ENCODE measurements at regions not wholly inside any gene's neighbourhood (a gene's known extent, or its start where the extent isn't known, plus 50 kb on each side); places are given as distances from the start of the nearest gene placed in this dataset.

DNA sequence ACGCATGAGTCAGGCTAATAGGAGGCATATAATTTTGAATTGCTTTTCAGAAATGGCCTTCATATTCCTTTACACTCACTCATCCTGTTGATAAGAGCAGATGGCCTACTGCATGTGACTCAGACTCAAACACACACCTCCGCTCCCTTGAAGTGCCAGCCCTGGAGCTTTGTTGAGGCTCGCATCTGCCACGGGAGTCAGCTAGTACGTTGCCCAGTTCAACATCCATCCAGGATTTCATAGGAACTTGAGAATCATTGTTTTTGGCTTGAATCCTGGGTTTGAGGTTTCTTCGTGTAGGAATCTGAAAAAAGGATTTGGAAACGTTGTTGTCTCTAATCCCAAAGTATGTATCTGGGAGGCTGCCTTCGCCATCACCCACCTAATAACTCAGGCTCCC is 87.4 kb upstream of the JAG1 start:
- H3K9me2 ChIP-seq (replicated peaks; ENCODE audit: insufficient read depth, low read length), result no peaks in the 10 kb centered on the region
- H3K4me2 ChIP-seq (ENCODE audit: low read depth, low read length, poor library complexity, severe bottlenecking), result no peak overlapping the region
- no peaks in the 10 kb centered on the region for H3K36me3 ChIP-seq (ENCODE audit: insufficient read depth, low read length)
- no peaks in the 10 kb centered on the region for H4K20me1 ChIP-seq (ENCODE audit: insufficient read depth, low read depth, low read length)
- no peak overlapping the region for H3K27ac ChIP-seq (ENCODE audit: low read length)
- no peaks in the 10 kb centered on the region for H3K4me1 ChIP-seq (ENCODE audit: low read length)
- H3K79me2 ChIP-seq (ENCODE audit: low read length), result no peaks in the 10 kb centered on the region
- no peak for DNase-seq
- H3K27me3 ChIP-seq (ENCODE audit: low read length), result no peaks in the 10 kb centered on the region
- no peak overlapping the region for H3K9ac ChIP-seq (ENCODE audit: low read length)
- no peak overlapping the region for H3K4me3 ChIP-seq (ENCODE audit: low read length)
- H3K9me3 ChIP-seq (ENCODE audit: low read length), result no peaks in the 10 kb centered on the region
- no peak overlapping the region for H2AFZ ChIP-seq (ENCODE audit: low read length)

- no peaks in the 10 kb centered on the region for H4K20me1 ChIP-seq (ENCODE audit: insufficient read depth, low read depth, low read length)
- no peaks in the 10 kb centered on the region for H3K9me3 ChIP-seq (ENCODE audit: low read length)
- no peaks in the 10 kb centered on the region for H3K9me2 ChIP-seq (replicated peaks; ENCODE audit: insufficient read depth, low read length)
- H3K79me2 ChIP-seq (ENCODE audit: low read length), result no peaks in the 10 kb centered on the region
- no peak for DNase-seq
- H3K4me2 ChIP-seq (ENCODE audit: low read depth, low read length, poor library complexity, severe bottlenecking), result no peak overlapping the region
- H3K4me1 ChIP-seq (ENCODE audit: low read length), result no peaks in the 10 kb centered on the region
- H3K36me3 ChIP-seq (ENCODE audit: insufficient read depth, low read length), result no peaks in the 10 kb centered on the region
- no peaks in the 10 kb centered on the region for H3K27me3 ChIP-seq (ENCODE audit: low read length)
- H3K9ac ChIP-seq (ENCODE audit: low read length), result no peak overlapping the region
- no peak overlapping the region for H3K27ac ChIP-seq (ENCODE audit: low read length)
- H3K4me3 ChIP-seq (ENCODE audit: low read length), result no peak overlapping the region
- H2AFZ ChIP-seq (ENCODE audit: low read length), result no peak overlapping the region
These were observed 88.0 kb upstream of the JAG1 start for GRCh38 chr20:10761786-10762185.

DNA sequence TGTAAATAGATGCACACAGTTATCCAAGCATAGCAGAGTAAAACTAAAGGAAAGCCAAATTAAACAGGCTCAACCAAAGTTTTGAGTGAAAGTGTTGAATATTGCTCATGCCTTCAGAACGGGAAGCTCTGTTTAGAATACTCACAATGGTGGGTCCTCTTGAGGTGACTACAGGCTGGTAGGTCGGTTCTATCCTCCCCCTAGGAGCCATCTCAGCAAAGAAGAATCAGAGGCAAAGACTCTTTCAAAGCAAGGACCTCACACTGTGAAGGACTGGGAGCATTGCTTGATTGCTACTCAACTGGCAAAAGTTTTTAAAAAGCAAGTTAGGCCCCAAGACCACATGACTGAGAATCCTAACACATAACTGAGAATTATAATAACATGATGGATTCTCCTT is 88.4 kb upstream of the JAG1 start:
- Histone ChIP-seq H3K4me2 (ENCODE audit: low read depth, low read length, poor library complexity, severe bottlenecking) (no peak overlapping the region), H3K79me2 (ENCODE audit: low read length) (no peaks in the 10 kb centered on the region), H3K9ac (ENCODE audit: low read length) (no peak overlapping the region), H3K36me3 (ENCODE audit: insufficient read depth, low read length) (no peaks in the 10 kb centered on the region), H3K9me3 (ENCODE audit: low read length) (no peaks in the 10 kb centered on the region), H3K27me3 (ENCODE audit: low read length) (no peaks in the 10 kb centered on the region), H4K20me1 (ENCODE audit: insufficient read depth, low read depth, low read length) (no peaks in the 10 kb centered on the region), H3K9me2 (replicated peaks; ENCODE audit: insufficient read depth, low read length) (no peaks in the 10 kb centered on the region), H3K4me1 (ENCODE audit: low read length) (no peaks in the 10 kb centered on the region), H2AFZ (ENCODE audit: low read length) (no peak overlapping the region), H3K27ac (ENCODE audit: low read length) (no peak overlapping the region), H3K4me3 (ENCODE audit: low read length) (no peak overlapping the region)
- no peak for DNase-seq

DNA sequence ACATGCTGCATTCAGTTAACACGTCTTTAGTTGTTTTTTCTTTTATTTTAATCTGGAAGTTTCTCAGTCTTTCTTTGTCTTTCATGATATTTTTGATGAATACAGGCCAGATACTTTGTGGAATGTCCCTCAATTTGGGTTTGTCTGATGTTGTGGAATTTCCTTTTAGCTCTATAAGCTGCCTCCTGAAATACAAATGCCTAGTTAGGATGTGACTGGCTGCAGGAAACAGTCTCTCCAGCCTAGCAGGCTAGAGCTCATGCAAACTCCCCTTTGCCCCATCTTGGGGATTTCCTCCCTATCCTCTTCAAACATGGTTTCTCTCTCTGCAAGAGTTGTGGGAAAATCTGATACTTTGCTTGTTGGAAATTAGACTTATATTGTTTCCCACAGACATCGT is 89.3 kb upstream of the JAG1 start:
- H3K4me2 ChIP-seq (ENCODE audit: low read depth, low read length, poor library complexity, severe bottlenecking), result no peak overlapping the region
- no peak overlapping the region for H3K27ac ChIP-seq (ENCODE audit: low read length)
- DNase-seq, result no peak
- H3K27me3 ChIP-seq (ENCODE audit: low read length), result no peaks in the 10 kb centered on the region
- H2AFZ ChIP-seq (ENCODE audit: low read length), result no peak overlapping the region
- H3K79me2 ChIP-seq (ENCODE audit: low read length), result no peaks in the 10 kb centered on the region
- H3K9me2 ChIP-seq (replicated peaks; ENCODE audit: insufficient read depth, low read length), result no peaks in the 10 kb centered on the region
- H3K36me3 ChIP-seq (ENCODE audit: insufficient read depth, low read length), result no peaks in the 10 kb centered on the region
- H3K9ac ChIP-seq (ENCODE audit: low read length), result no peak overlapping the region
- no peak overlapping the region for H3K4me3 ChIP-seq (ENCODE audit: low read length)
- no peaks in the 10 kb centered on the region for H4K20me1 ChIP-seq (ENCODE audit: insufficient read depth, low read depth, low read length)
- no peaks in the 10 kb centered on the region for H3K9me3 ChIP-seq (ENCODE audit: low read length)
- no peaks in the 10 kb centered on the region for H3K4me1 ChIP-seq (ENCODE audit: low read length)

DNA sequence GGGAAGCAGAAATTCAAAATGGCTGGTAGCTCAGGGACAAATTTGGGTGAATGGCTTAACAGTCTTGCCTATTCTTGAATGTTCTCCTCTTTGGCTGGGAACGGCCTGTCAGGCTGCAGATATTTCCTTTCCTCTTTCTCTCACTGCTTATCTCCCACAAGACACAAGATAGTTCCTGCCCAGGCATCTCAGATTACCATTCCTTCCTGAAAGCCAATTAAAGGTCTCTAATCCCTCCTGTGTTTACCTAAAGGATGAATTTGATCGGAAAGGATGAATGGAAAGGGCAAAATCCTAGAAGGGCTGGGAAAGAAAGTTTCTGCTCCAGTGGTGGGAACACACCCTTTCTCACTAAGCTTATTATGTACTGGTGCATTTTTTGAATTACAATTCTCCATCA is 95.9 kb upstream of the JAG1 start:
- Histone ChIP-seq H3K27me3 (ENCODE audit: low read length) (no peaks in the 10 kb centered on the region), H3K4me2 (ENCODE audit: low read depth, low read length, poor library complexity, severe bottlenecking) (no peak overlapping the region), H3K9me3 (ENCODE audit: low read length) (no peaks in the 10 kb centered on the region), H3K9me2 (replicated peaks; ENCODE audit: insufficient read depth, low read length) (no peaks in the 10 kb centered on the region), H3K4me3 (ENCODE audit: low read length) (no peak overlapping the region), H4K20me1 (ENCODE audit: insufficient read depth, low read depth, low read length) (no peaks in the 10 kb centered on the region), H3K27ac (ENCODE audit: low read length) (no peak overlapping the region), H3K4me1 (ENCODE audit: low read length) (no peaks in the 10 kb centered on the region), H3K9ac (ENCODE audit: low read length) (no peak overlapping the region), H3K36me3 (ENCODE audit: insufficient read depth, low read length) (no peaks in the 10 kb centered on the region), H2AFZ (ENCODE audit: low read length) (no peak overlapping the region), H3K79me2 (ENCODE audit: low read length) (no peaks in the 10 kb centered on the region)
- DNase-seq, result no peak

DNA sequence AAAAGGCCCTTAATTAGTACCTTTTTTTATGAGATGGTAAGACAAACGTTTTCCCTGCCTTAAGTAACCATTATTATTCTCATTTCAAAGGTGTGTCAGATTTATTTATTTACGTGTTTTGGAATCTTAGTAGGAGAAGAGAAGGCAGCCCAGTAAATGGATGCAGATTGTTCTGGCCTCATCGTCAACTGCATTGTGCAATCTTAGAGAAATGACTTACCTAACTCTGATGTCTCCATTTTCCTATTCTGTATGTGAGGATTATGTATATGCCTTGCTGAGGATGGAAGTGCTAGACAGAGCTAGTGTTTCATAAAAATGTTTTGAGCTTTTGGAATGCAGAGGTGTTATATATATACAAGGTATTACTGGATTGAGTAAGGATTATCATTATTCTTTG is 97.0 kb upstream of the JAG1 start:
- Histone ChIP-seq H3K9ac (ENCODE audit: low read length) (no peak overlapping the region), H3K4me3 (ENCODE audit: low read length) (no peak overlapping the region), H3K79me2 (ENCODE audit: low read length) (no peaks in the 10 kb centered on the region), H3K9me3 (ENCODE audit: low read length) (no peaks in the 10 kb centered on the region), H3K4me1 (ENCODE audit: low read length) (no peaks in the 10 kb centered on the region), H3K27ac (ENCODE audit: low read length) (no peak overlapping the region), H4K20me1 (ENCODE audit: insufficient read depth, low read depth, low read length) (no peaks in the 10 kb centered on the region), H3K36me3 (ENCODE audit: insufficient read depth, low read length) (no peaks in the 10 kb centered on the region), H2AFZ (ENCODE audit: low read length) (no peak overlapping the region), H3K27me3 (ENCODE audit: low read length) (no peaks in the 10 kb centered on the region), H3K9me2 (replicated peaks; ENCODE audit: insufficient read depth, low read length) (no peaks in the 10 kb centered on the region), H3K4me2 (ENCODE audit: low read depth, low read length, poor library complexity, severe bottlenecking) (no peak overlapping the region)
- DNase-seq, result no peak

DNA sequence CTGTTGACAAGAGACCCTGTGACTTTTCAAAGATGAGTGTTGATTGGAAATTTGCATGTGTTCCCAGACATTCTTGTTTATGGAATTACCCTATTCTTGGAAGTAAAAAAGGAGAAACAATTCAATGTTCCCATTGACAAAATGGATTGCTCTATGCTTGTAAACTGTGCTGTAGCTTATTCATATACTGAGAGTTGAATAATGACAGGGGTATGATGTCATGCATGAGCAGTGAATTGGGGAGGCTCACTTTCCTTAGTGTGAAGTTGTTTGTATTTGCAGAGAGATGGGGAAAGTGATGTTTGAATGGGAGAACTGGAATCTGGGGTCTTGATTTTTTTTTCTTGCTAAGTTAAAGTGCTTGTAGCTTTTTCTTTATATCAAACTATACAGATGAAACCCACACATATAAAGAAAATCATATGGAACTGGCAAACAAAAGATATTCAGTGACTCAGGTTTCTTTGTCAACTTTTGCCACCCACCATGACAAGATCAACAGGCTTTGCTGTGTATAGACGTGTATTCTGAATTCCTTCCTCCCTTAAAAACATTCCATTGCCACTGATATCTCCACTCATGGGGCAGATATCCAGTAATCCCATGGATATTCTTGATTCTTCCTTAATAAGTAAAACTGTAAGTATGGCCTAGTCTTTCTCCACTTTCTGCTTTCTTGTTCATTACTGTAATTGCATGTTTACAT is 97.8 kb upstream of the JAG1 start:
- Histone ChIP-seq H2AFZ (ENCODE audit: low read length) (no peak overlapping the region), H3K9me2 (replicated peaks; ENCODE audit: insufficient read depth, low read length) (no peaks in the 10 kb centered on the region), H4K20me1 (ENCODE audit: insufficient read depth, low read depth, low read length) (no peaks in the 10 kb centered on the region), H3K79me2 (ENCODE audit: low read length) (no peaks in the 10 kb centered on the region), H3K4me2 (ENCODE audit: low read depth, low read length, poor library complexity, severe bottlenecking) (no peak overlapping the region), H3K4me1 (ENCODE audit: low read length) (no peaks in the 10 kb centered on the region), H3K36me3 (ENCODE audit: insufficient read depth, low read length) (no peaks in the 10 kb centered on the region), H3K9ac (ENCODE audit: low read length) (no peak overlapping the region), H3K4me3 (ENCODE audit: low read length) (no peak overlapping the region), H3K27ac (ENCODE audit: low read length) (no peak overlapping the region), H3K9me3 (ENCODE audit: low read length) (no peaks in the 10 kb centered on the region), H3K27me3 (ENCODE audit: low read length) (no peaks in the 10 kb centered on the region)
- no peak for DNase-seq

GRCh38 chr20:10774357-10774943 is 100.7 kb upstream of the JAG1 start:
- no peaks in the 10 kb centered on the region for H3K9me2 ChIP-seq (replicated peaks; ENCODE audit: insufficient read depth, low read length)
- no peak overlapping the region for H3K4me2 ChIP-seq (ENCODE audit: low read depth, low read length, poor library complexity, severe bottlenecking)
- no peak overlapping the region for H3K27ac ChIP-seq (ENCODE audit: low read length)
- no peaks in the 10 kb centered on the region for H3K79me2 ChIP-seq (ENCODE audit: low read length)
- no peak for DNase-seq
- no peak overlapping the region for H2AFZ ChIP-seq (ENCODE audit: low read length)
- H4K20me1 ChIP-seq (ENCODE audit: insufficient read depth, low read depth, low read length), result no peaks in the 10 kb centered on the region
- no peaks in the 10 kb centered on the region for H3K9me3 ChIP-seq (ENCODE audit: low read length)
- H3K4me3 ChIP-seq (ENCODE audit: low read length), result no peak overlapping the region
- no peaks in the 10 kb centered on the region for H3K4me1 ChIP-seq (ENCODE audit: low read length)
- no peak overlapping the region for H3K9ac ChIP-seq (ENCODE audit: low read length)
- H3K36me3 ChIP-seq (ENCODE audit: insufficient read depth, low read length), result no peaks in the 10 kb centered on the region
- no peaks in the 10 kb centered on the region for H3K27me3 ChIP-seq (ENCODE audit: low read length)
